Adrenal gland (tissue), 5 donors: ENCODE measurements at regions not wholly inside any gene's neighbourhood (a gene's known extent, or its start where the extent isn't known, plus 50 kb on each side); places are given as distances from the start of the nearest gene placed in this dataset.

Experiments used
- CTCF ChIP-seq, 6 experiments: fragments of 450-650 bp in 4 of 6; fragments of 200-600 bp in 2 of 6; sonication (generic) in 1 of 6; IDR thresholded peaks; 1 replicate in 5 of 6; 2 replicates in 1 of 6; pipeline versions ENCODE4 v1.5.1 to v1.8.0; 2016 to 2021; ENCODE audit warnings: antibody characterized with exemption in 6 of 6, mild to moderate bottlenecking in 2 of 6, moderate library complexity in 1 of 6
- POLR2A ChIP-seq, 2 donors: fragments of 450-650 bp; IDR thresholded peaks; one replicate each; pipeline ENCODE4 v1.6.1; 2017; ENCODE audit warnings: antibody characterized with exemption in 2 of 2, mild to moderate bottlenecking in 2 of 2, moderate library complexity in 1 of 2
- donor health status: DM: no; HTN: no; CAD: no.

- TF ChIP-seq CTCF (IDR thresholded peaks at IDR 0.05), result no peak
- no peak for TF ChIP-seq POLR2A (IDR thresholded peaks at IDR 0.05)
Observed at GRCh38 chr2:184314829-184315228, 283.5 kb upstream of the ZNF804A start.
